COLO668 (cell line): ENCODE measurements at regions not wholly inside any gene's neighbourhood (a gene's known extent, or its start where the extent isn't known, plus 50 kb on each side); places are given as distances from the start of the nearest gene placed in this dataset.
"Not testable (repeated sequence)": the region's sequence is repeated elsewhere in the genome, so short reads cannot be mapped to it uniquely, and the experiment has no call there.

Source experiments
- DNase-seq: peaks from one replicate; lab custom pipeline; 2025; ENCODE audit not compliant: unreplicated experiment; lab: John Stamatoyannopoulos, UW

- DNase-seq, result no peak
Observed at GRCh38 chr5:12902611-12903010, 998.4 kb upstream of the CTNND2 start.

- DNase-seq, result no peak
Observed at GRCh38 chr5:12901696-12902095, 997.5 kb upstream of the CTNND2 start.

- DNase-seq, result no peak
Observed at GRCh38 chr5:12896086-12896485, 991.8 kb upstream of the CTNND2 start.

- DNase-seq, result no peak
Observed at GRCh38 chr5:12885018-12885417, 980.8 kb upstream of the CTNND2 start.

DNA sequence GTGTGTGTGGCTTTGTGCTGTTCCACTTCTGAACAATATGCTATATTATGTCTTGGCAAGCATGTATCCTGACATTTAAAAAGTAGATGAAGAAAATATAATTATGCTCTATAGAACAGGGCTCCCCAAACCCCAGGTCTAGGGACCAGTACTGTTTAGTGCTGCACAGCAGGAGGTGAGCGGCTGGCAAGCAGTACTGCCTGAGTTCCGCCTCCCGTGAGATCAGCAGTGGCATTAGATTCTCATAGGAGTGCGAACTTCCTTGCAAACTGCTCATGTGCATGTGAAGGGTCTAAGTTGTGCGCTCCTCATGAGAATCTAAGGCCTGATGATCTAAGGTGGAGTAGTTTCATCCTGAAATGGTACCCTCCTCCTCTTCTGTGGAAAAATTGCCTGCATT lies 979.1 kb upstream of the CTNND2 start:
- no peak for DNase-seq

GRCh38 chr5:12876541-12877298 lies 972.5 kb upstream of the CTNND2 start:
- DNase-seq, result no peak

- DNase-seq, result no peak
Observed at GRCh38 chr5:12870872-12871539, 966.8 kb upstream of the CTNND2 start.

DNA sequence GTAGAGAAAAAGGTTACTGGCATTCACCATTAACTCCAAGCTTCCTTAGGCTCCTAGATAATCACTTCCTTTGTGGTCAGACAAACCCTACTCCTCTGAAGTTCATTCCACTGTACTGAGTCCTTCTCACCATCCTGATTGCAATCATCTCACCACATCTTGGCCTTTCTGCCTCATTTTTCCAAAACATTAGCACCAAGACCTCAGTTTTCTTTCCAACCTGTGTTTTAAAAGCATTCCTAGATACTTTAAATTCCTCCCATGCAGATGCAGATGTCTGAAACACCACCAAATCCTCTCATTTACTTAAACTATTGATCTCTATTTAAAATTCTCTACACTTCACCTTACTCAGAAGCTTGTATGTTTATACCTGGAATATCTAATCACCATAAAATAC lies 961.3 kb upstream of the CTNND2 start:
- DNase-seq, result no peak

- no peak for DNase-seq
Observed at GRCh38 chr5:12861886-12862654, 957.8 kb upstream of the CTNND2 start.

- not testable (repeated sequence) for DNase-seq
Observed at GRCh38 chr5:12856105-12856504, 951.9 kb upstream of the CTNND2 start.

- no peak for DNase-seq
Observed at GRCh38 chr5:12854386-12854785, 950.1 kb upstream of the CTNND2 start.

- DNase-seq, result no peak
Observed at GRCh38 chr5:12851761-12852160, 947.5 kb upstream of the CTNND2 start.

DNA sequence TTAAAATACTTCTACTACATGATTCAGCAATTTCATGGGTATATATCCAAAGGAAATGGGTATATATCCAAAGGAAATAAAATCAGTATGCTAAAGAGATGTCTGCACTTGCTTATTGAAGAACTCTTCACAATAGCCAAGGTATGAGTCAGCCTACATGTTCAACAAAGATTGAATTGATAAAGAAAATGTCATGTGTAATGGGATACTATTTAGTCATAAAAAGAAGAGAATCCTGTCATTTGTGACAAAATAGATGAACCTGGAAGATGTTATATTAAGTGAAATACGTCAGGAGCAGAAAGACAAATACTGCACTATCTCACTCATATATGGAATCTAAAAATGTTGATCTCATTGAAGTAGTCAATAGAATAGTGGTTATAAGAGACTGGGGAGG lies 944.5 kb upstream of the CTNND2 start:
- DNase-seq, result no peak

DNA sequence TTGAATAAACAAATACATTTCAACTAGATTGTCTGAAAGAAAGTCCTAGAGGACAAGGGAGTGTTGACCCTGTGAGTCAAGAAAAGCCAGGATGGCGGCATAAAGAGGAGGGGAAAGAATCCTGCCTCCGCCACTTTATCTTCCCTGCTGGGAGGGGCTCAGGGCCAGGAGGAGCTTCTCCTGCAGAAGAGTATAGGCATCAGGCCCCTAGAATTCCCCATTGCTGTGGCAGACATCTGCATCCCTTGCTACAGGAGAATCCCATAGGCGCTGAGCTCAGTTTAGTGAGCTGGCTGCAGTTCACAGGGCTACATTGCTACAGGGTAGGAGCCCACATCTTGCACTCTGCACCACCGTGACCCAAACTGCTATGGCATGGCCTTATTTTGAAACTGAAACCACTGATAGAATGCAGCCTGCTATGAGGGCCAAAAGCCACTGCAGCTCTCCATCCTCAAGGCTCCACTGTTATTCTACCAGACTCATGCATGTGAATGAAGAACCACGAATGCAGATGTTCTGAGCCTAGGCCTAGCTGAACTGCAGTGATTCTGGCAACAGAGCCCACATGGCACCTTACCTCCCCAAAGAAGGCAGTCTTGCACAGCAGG lies 941.4 kb upstream of the CTNND2 start:
- DNase-seq, result no peak

GRCh38 chr5:12840972-12841371 lies 936.7 kb upstream of the CTNND2 start:
- DNase-seq, result no peak

GRCh38 chr5:12837592-12837991 lies 933.3 kb upstream of the CTNND2 start:
- no peak for DNase-seq

- DNase-seq, result no peak
Observed at GRCh38 chr5:12825163-12825562, 920.9 kb upstream of the CTNND2 start.

GRCh38 chr5:12805165-12805698 lies 901.0 kb upstream of the CTNND2 start:
- DNase-seq, result no peak

DNA sequence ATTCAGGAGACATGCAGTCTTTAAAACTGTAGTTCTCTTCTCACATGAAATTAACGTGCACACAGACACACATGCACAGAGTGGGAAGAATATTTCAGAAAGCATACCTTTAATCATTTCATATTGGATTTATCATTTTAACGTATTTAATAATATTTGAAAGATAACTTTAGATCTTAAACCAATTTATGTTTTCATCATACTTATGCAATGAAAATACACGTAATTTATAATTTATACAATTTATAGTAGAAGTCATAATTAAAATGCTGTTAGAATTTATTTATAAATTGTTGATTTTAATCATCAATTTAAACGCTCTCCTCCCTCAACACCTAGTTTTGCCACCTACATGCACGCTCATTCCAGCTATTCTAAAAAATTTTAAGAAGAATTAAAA lies 894.9 kb upstream of the CTNND2 start:
- no peak for DNase-seq

DNA sequence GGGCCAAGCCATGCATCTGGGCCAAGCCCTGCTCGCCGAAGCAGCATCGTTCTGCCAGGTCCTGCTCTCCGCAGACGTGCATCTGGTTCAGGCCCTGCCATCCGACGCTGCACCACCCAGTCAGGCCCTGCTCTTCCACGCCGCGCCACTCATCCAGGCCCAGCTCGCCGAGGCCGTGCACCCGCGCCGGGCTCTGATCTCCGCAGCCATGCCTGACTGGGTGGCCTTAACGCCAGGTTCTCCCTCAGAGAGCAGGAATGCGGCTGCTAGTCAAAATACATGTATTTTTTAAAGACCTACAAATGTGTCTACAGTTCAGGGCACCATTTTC lies 891.1 kb upstream of the CTNND2 start:
- DNase-seq, result no peak
